ENCODE measurements at regions not wholly inside any gene's neighbourhood (a gene's known extent, or its start where the extent isn't known, plus 50 kb on each side); places are given as distances from the start of the nearest gene placed in this dataset.

DNA sequence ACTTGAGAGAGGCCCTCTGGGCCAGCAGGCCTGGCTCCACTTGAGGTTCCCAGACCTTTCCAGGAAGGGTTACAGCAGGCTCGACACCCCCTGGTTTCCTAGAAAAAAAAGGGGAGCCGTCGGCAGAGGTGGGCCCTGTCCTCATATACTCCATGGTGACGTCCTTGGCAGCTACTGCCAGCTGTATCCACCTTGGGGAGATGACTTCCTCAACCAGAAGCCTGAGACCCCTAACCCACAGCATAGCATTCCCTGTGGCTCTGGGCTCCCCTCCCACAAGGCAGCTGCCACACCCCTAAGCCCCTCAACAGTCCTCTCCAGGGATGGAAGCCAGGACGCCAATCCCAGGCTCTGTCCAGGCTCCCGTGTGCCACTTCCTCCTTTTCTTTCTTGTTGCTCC, 294.8 kb downstream of the CDC5L start:
- ATAC-seq = no peak
- intact Hi-C loops (cut with micrococcal nuclease) = no loop called here
- no peak for DNase-seq

DNA sequence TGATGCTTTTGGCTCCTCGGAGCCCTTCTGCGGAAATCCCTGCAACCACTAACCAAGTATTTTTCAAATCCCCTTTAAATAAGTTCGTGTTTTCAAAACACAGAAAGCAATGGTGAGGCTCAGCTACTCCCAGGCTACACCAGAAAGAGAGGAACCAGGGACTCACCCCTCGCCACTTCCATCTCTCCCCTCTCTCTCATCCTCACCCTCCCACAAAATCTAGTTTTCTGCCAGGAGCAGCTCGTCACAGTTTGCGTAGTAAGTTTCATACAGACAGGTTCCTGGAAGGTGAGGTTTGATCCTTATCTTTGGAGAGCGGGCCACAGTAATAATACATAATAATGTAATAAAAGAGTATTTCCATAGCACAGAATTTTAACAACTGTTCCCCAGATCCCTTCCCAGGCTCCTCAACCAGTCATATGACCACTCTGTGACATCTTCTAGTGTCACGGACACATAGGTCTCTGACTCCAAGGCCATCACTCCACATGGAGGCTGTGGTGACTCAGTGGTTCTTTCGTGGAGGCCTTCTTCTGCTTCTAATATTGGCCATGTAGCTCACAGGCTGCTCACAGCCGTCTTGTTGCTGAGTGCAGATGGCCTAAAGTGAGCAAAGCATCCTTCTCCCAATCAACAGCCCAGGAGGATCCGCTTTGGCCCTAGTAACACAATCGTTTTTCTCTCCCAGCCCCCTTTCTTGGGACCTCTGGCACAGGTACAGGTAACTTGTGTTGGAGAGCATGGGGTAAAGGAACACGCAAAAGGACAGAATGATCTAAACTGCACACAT, 295.7 kb downstream of the CDC5L start:
- intact Hi-C loops (cut with micrococcal nuclease) = no loop called here
- no peak for DNase-seq
- no peak for ATAC-seq

GRCh38 chr6:44685213-44685612, 297.7 kb downstream of the CDC5L start:
- intact Hi-C loops (cut with micrococcal nuclease) = no loop called here
- DNase-seq (no peak), ATAC-seq (no peak)

- no peak for DNase-seq
- intact Hi-C loops (cut with micrococcal nuclease) = no loop called here
- peak; percentile 39 for ATAC-seq
Measured at GRCh38 chr6:44696099-44696498, 308.6 kb downstream of the CDC5L start.

- ATAC-seq (no peak), DNase-seq (no peak)
- intact Hi-C loops (cut with micrococcal nuclease) = no loop called here
Measured at GRCh38 chr6:44696686-44697085, 309.2 kb downstream of the CDC5L start.

GRCh38 chr6:44697327-44697726, 309.8 kb downstream of the CDC5L start:
- intact Hi-C loops (cut with micrococcal nuclease) = no loop called here
- DNase-seq (peak; percentile 39), ATAC-seq (peak; percentile 66)

DNA sequence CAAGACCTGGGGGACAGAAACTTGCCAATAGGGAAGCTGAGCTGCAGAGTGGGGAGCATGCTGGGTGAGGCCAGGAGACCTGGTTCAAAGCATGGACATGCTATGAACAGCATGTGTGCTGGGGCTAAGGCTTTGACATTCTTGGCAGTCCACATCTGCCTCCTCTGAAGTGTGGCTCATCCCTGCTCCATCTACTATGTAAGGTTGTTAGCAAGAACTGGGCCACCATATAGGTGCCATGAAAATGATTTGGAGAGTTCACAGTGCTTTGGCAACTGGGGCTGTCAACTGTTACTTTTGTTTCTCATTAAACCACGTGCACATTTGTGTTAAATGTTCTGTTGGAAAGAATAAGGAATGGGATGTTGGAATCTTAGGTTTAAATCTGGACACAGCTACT, 311.1 kb downstream of the CDC5L start:
- intact Hi-C loops (cut with micrococcal nuclease) = no loop called here
- ATAC-seq (no peak), DNase-seq (no peak)

GRCh38 chr6:44699082-44699481, 311.6 kb downstream of the CDC5L start:
- no peak for DNase-seq
- intact Hi-C loops (cut with micrococcal nuclease) = no loop called here
- ATAC-seq = peak; percentile 78

- DNase-seq = no peak
Measured at GRCh38 chr6:44699851-44700250, 312.3 kb downstream of the CDC5L start.

GRCh38 chr6:44700422-44700821, 312.9 kb downstream of the CDC5L start:
- intact Hi-C loops (cut with micrococcal nuclease) = no loop called here
- no peak for ATAC-seq
- DNase-seq = no peak

More at GRCh38 chr6:44699851-44700250, 312.3 kb downstream of the CDC5L start:
- no peak for ATAC-seq
- intact Hi-C loops (cut with micrococcal nuclease) = no loop called here

- intact Hi-C loops (cut with micrococcal nuclease) = no loop called here
- ATAC-seq = peak; percentile 22
- DNase-seq = no peak
Measured at GRCh38 chr6:44701038-44701636, 313.6 kb downstream of the CDC5L start.

GRCh38 chr6:44701637-44702101, 314.2 kb downstream of the CDC5L start:
- peak; percentile 51 for ATAC-seq
- intact Hi-C loops (cut with micrococcal nuclease) = no loop called here
- DNase-seq = no peak

- ATAC-seq (no peak), DNase-seq (no peak)
- intact Hi-C loops (cut with micrococcal nuclease) = no loop called here
Measured at GRCh38 chr6:44702292-44702691, 314.8 kb downstream of the CDC5L start.

DNA sequence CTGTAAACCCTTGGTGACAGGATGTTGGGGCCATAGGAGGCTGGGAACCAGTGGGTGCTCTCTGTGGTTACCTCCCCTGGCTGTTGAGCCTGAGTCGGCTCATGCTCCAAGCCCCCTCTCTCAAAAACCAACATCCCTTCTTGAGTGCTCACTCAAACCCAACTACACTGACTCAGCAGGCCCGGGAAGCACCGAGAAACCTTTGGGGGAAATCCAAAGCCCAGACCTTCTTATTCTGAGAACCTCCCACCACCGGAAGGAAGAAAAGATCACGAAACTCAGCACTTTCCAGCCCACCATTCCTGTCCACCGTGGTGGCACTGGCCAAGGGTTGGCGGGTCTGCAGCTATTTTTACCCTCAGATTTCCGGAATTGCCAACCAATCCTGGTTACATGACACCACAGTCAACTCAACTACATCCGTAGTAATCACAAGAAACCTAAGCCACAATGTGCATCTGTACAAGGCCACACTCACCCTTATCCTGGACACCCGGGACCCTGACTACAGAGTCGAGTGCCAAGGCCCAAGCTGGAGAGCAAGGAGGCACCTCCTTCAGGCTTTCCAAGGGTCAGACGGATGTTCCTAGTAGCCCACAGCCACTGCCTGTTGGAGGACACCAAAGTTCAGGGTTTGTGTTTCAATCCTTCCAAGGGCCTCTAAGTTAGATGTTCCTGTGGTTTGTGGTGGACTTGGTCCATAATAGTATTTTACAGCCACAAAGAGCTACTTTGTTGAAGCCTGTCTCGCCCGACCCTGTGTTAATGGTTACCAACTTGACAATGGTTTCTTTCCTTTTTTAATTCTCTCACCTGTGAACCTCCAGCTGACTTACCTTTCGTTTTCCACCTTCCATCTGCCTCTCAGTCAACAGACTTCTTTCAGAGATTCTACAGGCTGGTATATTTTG, 317.0 kb downstream of the CDC5L start:
- DNase-seq = no peak
- ATAC-seq = no peak
- intact Hi-C loops (cut with micrococcal nuclease) = no loop called here

GRCh38 chr6:44705596-44705995, 318.1 kb downstream of the CDC5L start:
- ATAC-seq (no peak), DNase-seq (no peak)
- intact Hi-C loops (cut with micrococcal nuclease) = no loop called here

GRCh38 chr6:44706011-44706410, 318.5 kb downstream of the CDC5L start:
- intact Hi-C loops (cut with micrococcal nuclease) = no loop called here
- DNase-seq (no peak), ATAC-seq (no peak)

DNA sequence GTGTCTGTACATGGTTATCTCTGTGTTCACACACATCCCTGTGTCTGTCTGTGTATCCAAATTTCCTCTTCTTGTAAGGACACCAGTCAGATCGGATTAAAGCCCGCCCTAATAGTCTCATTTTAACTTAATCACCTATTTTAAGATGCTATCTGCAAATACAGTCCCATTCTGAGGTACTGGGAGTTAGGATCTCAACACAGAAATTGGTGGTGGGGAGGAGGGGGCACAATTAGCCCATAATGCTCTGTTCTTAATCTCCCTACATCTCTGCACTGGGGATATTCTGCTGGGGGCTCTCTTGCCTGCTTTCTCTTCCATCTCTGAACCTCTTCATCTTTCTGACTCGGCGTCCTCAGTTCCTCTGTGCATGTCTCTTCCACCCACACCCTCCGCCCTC, 320.7 kb downstream of the CDC5L start:
- no peak for DNase-seq
- ATAC-seq = no peak
- intact Hi-C loops (cut with micrococcal nuclease) = no loop called here

DNA sequence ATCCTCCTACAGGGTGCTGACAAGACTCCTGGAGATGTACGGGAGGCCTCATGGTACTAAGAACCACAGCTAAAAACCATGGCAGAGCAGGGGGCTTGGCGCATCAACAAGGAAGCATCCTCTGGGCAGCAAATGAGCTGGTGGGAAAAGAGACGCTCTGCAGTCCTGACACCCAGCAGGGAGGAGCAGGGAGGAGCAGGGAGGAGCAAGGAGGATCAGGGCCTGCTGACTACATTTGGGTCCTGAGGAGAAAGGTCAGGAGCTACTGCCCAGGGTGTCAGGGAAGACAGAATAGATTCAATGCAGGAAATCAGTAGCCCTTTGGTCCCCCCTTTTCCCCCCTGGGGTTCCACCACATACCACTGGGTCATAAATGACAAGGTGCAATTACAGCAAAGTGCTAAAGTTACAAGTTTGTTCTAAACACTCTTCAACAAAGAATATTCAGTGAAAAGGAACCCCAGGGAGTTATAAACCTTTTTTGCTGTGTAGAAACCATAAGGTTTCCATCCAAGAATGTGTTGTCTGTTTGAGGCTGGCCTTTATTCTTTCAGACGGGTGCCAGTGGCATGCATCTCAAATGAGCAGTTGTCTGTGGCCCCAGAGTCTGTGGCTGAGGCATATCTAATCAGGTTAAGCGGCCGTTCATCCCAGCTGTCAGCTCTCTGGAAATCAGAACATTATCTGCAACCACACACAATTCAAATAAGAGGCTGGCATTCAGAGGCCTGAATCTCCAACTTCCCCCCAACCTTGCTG, 325.0 kb downstream of the CDC5L start:
- intact Hi-C loops (cut with micrococcal nuclease) = no loop called here
- ATAC-seq (no peak), DNase-seq (no peak)

DNA sequence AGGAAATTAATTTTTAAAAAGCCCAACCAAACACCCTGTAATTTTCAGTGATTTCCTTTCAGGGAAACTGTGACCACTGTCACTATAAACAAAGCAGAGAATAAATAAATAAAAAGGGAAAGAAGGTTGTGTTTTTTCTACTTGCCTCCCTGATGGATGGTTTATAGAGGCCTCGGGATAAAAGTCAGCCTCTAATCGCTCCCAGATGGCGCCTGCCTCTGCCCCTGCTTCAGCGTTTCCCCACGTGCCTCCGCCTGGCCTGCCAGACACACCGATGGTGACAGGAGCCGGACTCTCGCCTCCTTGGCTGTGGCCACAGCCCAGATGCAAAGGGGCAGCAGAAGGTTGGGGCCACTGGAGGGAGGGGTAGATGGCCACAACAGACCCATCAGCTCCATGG, 327.7 kb downstream of the CDC5L start:
- intact Hi-C loops (cut with micrococcal nuclease) = no loop called here
- no peak for DNase-seq
- no peak for ATAC-seq
